K562 (cell line): ENCODE measurements at regions not wholly inside any gene's neighbourhood (a gene's known extent, or its start where the extent isn't known, plus 50 kb on each side); places are given as distances from the start of the nearest gene placed in this dataset.

Source experiments
- ATAC-seq: fragments of 200-7000 bp; cut with Tn5 transposase; 3 replicates; pipeline ENCODE4 v1.9.1; 2020; ENCODE audit warnings: moderate library complexity
- BruUV-seq: library from RNA; stranded (reverse); fragments of 400-500 nt; replicated peaks from 2 replicates; lab custom pipeline; 2021; lab: Mats Ljungman, UMichigan
- CTCF ChIA-PET: fragments of 300-600 bp; formaldehyde crosslinking; extraction: SDS; loops from one replicate; lab custom pipeline; 2021; ENCODE audit warnings: low intra/inter-chr PET ratio; lab: Yijun Ruan, JAX
- POLR2A ChIA-PET: fragments of 300-600, 350-650 bp; sonication (Branson Sonifier 250); formaldehyde crosslinking; extraction: SDS; loops from one replicate; lab custom pipeline; 2021; ENCODE audit warnings: antibody characterized with exemption, inconsistent platforms; lab: Yijun Ruan, JAX
- DNase-seq, 4 experiments: peaks; one replicate each; pipeline versions ENCODE4 v3.0.0 to v3.0.0-alpha.2; 2011 to 2018; ENCODE audit warnings: low spot score in 3 of 4, mixed read lengths in 3 of 4; ENCODE audit errors: extremely low read depth in 1 of 4
- FAIRE-seq: peaks from 2 replicates; lab custom pipeline; 2011; peaks lifted over from hg19 to GRCh38; lab: Jason Lieb, UNC
- H2AFZ ChIP-seq: 2 replicates; pipeline ENCODE4 v1.6.0; 2011; ENCODE audit warnings: low read depth, low read length, control low read depth, inconsistent platforms
- H3K27ac ChIP-seq: fragments of 200-600 bp; 3 replicates; pipeline ENCODE4 v1.8.0; 2011; ENCODE audit warnings: low read depth, mild to moderate bottlenecking, control low read depth, inconsistent platforms, low read length, moderate library complexity, mixed read lengths; ENCODE audit errors: extremely low read depth
- H3K27me3 ChIP-seq, 2 experiments: fragments of 300-600 bp in 1 of 2; 2 replicates in 1 of 2; 3 replicates in 1 of 2; pipeline versions ENCODE4 v1.6.0 to v1.8.0; 2011; ENCODE audit warnings: inconsistent platforms in 2 of 2, low read length in 2 of 2, mild to moderate bottlenecking in 1 of 2, mixed read lengths in 1 of 2, moderate library complexity in 1 of 2; ENCODE audit not compliant: control insufficient read depth in 2 of 2, insufficient read depth in 2 of 2
- H3K36me3 ChIP-seq: fragments of 300-600 bp; 3 replicates; pipeline ENCODE4 v1.8.0; 2011; ENCODE audit warnings: mild to moderate bottlenecking, low read length, inconsistent platforms; ENCODE audit not compliant: control insufficient read depth, insufficient read depth
- H3K4me1 ChIP-seq, 2 experiments: fragments of 200-600 bp in 1 of 2; replicated peaks in 1 of 2; 2 replicates in 1 of 2; 3 replicates in 1 of 2; pipeline versions ENCODE4 v1.5.1 to v1.8.0; 2011; ENCODE audit warnings: inconsistent platforms in 2 of 2, low read length in 2 of 2, mild to moderate bottlenecking in 1 of 2, mixed read lengths in 1 of 2, moderate library complexity in 1 of 2; ENCODE audit not compliant: control insufficient read depth in 2 of 2, insufficient read depth in 2 of 2
- H3K4me2 ChIP-seq: 2 replicates; pipeline ENCODE4 v1.6.1; 2011; ENCODE audit warnings: low read length, control low read depth, inconsistent platforms, mixed read lengths; ENCODE audit not compliant: insufficient read depth
- H3K4me3 ChIP-seq: fragments of 200-600 bp; sonication (generic), shearing (Covaris generic); 2 replicates; pipeline ENCODE4 v1.5.1; 2016; ENCODE audit warnings: control low read depth, inconsistent platforms
- H3K79me2 ChIP-seq: fragments of 200-600 bp; 3 replicates; pipeline ENCODE4 v1.8.0; 2011; ENCODE audit warnings: low read length, inconsistent platforms; ENCODE audit not compliant: control insufficient read depth, insufficient read depth
- H3K9ac ChIP-seq, 2 experiments: 2 replicates each; pipeline versions ENCODE4 v1.6.0 to v1.6.1; 2011; ENCODE audit warnings: low read depth in 2 of 2, low read length in 2 of 2, control low read depth in 1 of 2, inconsistent platforms in 1 of 2, mild to moderate bottlenecking in 1 of 2, mixed read lengths in 1 of 2; ENCODE audit not compliant: insufficient read depth in 1 of 2
- H3K9me1 ChIP-seq: one replicate; pipeline ENCODE4 v1.6.0; 2011; ENCODE audit warnings: inconsistent platforms, mild to moderate bottlenecking, low read length, moderate library complexity; ENCODE audit not compliant: control insufficient read depth, insufficient read depth
- H3K9me3 ChIP-seq: replicated peaks from 2 replicates; pipeline ENCODE4 v1.5.1; 2011; ENCODE audit warnings: low read depth, low read length, inconsistent platforms; ENCODE audit not compliant: control insufficient read depth, insufficient read depth
- H4K20me1 ChIP-seq: replicated peaks from 2 replicates; pipeline ENCODE4 v1.6.1; 2011; ENCODE audit warnings: low read length, inconsistent platforms, mixed read lengths; ENCODE audit not compliant: control insufficient read depth, insufficient read depth
- CBX3 ChIP-seq, 2 experiments: IDR thresholded peaks; 1 replicate in 1 of 2; 2 replicates in 1 of 2; pipeline ENCODE4 v1.6.1; 2012; ENCODE audit warnings: inconsistent platforms in 2 of 2, low read length in 2 of 2, borderline replicate concordance in 1 of 2, control low read depth in 1 of 2
- ZFX ChIP-seq: sonication (generic); formaldehyde crosslinking; IDR thresholded peaks from 2 replicates; pipeline ENCODE4 v1.8.0; 2022; ENCODE audit warnings: mild to moderate bottlenecking, missing genetic modification reagents, moderate library complexity
- WGBS: fragments of 100-300 bp; shearing (Covaris generic); methylation state at CpG from one replicate; pipeline ENCODE4 v1.1.6; 2016; ENCODE audit warnings: low coverage, mixed read lengths; ENCODE audit not compliant: insufficient coverage; ENCODE audit errors: missing lambda C conversion rate; 5-methylcytosine and 5-hydroxymethylcytosine counted together
- in situ Hi-C: fragments of 300-500 bp; cut with MboI; formaldehyde crosslinking; loops from 4 replicates; pipeline ENCODE4 v1.15.0; 2018; ENCODE audit warnings: inconsistent platforms, mixed read lengths
- intact Hi-C: fragments of 100-400 bp; cut with micrococcal nuclease; formaldehyde crosslinking; loops from 2 replicates; pipeline ENCODE4 v1.14.2; 2022
- TF ChIP-seq, protein P1 (sequence below): fragments of 450-650 bp; IDR thresholded peaks from 2 replicates; pipeline ENCODE4 v1.6.1; 2016; ENCODE audit warnings: mild to moderate bottlenecking, moderate library complexity
- TF ChIP-seq, protein P2 (sequence below), 2 experiments: IDR thresholded peaks; 2 replicates each; pipeline ENCODE4 v1.6.1; 2011; ENCODE audit warnings: borderline replicate concordance in 1 of 2, control low read depth in 1 of 2, low read depth in 1 of 2, low read length in 1 of 2, mild to moderate bottlenecking in 1 of 2, mixed read lengths in 1 of 2, moderate library complexity in 1 of 2; ENCODE audit not compliant: insufficient read depth in 1 of 2, insufficient read length in 1 of 2, poor library complexity in 1 of 2, severe bottlenecking in 1 of 2; ENCODE audit errors: extremely low read depth in 1 of 2

DNA sequence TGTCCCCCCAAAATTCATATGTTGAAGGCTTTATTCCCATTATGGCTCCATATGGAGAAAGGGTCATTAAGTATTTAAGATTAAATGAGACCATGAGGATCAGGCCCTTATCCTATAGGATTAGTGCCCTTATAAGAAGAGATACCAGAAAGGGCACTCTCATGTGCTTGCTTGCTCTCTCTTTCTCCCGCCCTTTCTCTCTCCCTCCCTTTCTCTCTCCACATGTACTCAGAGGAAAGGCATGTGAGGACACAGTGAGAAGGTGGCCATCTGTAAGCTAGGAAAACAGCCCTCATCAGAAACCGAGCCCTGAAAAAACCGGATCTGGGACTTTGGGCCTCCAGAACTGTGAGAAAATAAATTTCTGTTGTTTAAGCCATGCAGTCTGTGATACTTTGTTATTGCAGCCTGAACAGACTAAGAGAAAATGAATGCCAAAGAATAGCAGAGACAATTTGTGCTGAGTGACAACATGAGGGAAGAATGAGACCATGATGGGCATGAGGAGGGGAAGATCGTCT is 300.0 kb upstream of the SLC39A10 start:
- 90% methylated on average over 2 of the region's 4 CpGs for WGBS
- H3K9ac ChIP-seq = no peak overlapping the region
- ATAC-seq (no peak), FAIRE-seq (no peak), DNase-seq (no peak)
- H3K4me1 ChIP-seq = peaks cover 0 to 2% of the 10 kb centered on the region in 2 experiments; a peak in 3 of 5 replicates
- H3K9me3 ChIP-seq = no peaks in the 10 kb centered on the region
- POLR2A ChIA-PET = no interaction called here
- BruUV-seq = no TSS peak
- H3K4me2 ChIP-seq = no peak overlapping the region
- CTCF ChIA-PET = no interaction called here
- no peaks in the 10 kb centered on the region for H3K9me1 ChIP-seq
- H4K20me1 ChIP-seq = no peaks in the 10 kb centered on the region
- no peaks in the 10 kb centered on the region for H3K79me2 ChIP-seq
- in situ Hi-C loops = no loop called here
- no peaks in the 10 kb centered on the region for H3K27me3 ChIP-seq
- no peak overlapping the region for H2AFZ ChIP-seq
- no peak overlapping the region for H3K4me3 ChIP-seq
- TF ChIP-seq, protein P1, sequence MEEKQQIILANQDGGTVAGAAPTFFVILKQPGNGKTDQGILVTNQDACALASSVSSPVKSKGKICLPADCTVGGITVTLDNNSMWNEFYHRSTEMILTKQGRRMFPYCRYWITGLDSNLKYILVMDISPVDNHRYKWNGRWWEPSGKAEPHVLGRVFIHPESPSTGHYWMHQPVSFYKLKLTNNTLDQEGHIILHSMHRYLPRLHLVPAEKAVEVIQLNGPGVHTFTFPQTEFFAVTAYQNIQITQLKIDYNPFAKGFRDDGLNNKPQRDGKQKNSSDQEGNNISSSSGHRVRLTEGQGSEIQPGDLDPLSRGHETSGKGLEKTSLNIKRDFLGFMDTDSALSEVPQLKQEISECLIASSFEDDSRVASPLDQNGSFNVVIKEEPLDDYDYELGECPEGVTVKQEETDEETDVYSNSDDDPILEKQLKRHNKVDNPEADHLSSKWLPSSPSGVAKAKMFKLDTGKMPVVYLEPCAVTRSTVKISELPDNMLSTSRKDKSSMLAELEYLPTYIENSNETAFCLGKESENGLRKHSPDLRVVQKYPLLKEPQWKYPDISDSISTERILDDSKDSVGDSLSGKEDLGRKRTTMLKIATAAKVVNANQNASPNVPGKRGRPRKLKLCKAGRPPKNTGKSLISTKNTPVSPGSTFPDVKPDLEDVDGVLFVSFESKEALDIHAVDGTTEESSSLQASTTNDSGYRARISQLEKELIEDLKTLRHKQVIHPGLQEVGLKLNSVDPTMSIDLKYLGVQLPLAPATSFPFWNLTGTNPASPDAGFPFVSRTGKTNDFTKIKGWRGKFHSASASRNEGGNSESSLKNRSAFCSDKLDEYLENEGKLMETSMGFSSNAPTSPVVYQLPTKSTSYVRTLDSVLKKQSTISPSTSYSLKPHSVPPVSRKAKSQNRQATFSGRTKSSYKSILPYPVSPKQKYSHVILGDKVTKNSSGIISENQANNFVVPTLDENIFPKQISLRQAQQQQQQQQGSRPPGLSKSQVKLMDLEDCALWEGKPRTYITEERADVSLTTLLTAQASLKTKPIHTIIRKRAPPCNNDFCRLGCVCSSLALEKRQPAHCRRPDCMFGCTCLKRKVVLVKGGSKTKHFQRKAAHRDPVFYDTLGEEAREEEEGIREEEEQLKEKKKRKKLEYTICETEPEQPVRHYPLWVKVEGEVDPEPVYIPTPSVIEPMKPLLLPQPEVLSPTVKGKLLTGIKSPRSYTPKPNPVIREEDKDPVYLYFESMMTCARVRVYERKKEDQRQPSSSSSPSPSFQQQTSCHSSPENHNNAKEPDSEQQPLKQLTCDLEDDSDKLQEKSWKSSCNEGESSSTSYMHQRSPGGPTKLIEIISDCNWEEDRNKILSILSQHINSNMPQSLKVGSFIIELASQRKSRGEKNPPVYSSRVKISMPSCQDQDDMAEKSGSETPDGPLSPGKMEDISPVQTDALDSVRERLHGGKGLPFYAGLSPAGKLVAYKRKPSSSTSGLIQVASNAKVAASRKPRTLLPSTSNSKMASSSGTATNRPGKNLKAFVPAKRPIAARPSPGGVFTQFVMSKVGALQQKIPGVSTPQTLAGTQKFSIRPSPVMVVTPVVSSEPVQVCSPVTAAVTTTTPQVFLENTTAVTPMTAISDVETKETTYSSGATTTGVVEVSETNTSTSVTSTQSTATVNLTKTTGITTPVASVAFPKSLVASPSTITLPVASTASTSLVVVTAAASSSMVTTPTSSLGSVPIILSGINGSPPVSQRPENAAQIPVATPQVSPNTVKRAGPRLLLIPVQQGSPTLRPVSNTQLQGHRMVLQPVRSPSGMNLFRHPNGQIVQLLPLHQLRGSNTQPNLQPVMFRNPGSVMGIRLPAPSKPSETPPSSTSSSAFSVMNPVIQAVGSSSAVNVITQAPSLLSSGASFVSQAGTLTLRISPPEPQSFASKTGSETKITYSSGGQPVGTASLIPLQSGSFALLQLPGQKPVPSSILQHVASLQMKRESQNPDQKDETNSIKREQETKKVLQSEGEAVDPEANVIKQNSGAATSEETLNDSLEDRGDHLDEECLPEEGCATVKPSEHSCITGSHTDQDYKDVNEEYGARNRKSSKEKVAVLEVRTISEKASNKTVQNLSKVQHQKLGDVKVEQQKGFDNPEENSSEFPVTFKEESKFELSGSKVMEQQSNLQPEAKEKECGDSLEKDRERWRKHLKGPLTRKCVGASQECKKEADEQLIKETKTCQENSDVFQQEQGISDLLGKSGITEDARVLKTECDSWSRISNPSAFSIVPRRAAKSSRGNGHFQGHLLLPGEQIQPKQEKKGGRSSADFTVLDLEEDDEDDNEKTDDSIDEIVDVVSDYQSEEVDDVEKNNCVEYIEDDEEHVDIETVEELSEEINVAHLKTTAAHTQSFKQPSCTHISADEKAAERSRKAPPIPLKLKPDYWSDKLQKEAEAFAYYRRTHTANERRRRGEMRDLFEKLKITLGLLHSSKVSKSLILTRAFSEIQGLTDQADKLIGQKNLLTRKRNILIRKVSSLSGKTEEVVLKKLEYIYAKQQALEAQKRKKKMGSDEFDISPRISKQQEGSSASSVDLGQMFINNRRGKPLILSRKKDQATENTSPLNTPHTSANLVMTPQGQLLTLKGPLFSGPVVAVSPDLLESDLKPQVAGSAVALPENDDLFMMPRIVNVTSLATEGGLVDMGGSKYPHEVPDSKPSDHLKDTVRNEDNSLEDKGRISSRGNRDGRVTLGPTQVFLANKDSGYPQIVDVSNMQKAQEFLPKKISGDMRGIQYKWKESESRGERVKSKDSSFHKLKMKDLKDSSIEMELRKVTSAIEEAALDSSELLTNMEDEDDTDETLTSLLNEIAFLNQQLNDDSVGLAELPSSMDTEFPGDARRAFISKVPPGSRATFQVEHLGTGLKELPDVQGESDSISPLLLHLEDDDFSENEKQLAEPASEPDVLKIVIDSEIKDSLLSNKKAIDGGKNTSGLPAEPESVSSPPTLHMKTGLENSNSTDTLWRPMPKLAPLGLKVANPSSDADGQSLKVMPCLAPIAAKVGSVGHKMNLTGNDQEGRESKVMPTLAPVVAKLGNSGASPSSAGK = peak; percentile 44; the same call in 1 of the 2 replicates
- TF ChIP-seq, protein P2, sequence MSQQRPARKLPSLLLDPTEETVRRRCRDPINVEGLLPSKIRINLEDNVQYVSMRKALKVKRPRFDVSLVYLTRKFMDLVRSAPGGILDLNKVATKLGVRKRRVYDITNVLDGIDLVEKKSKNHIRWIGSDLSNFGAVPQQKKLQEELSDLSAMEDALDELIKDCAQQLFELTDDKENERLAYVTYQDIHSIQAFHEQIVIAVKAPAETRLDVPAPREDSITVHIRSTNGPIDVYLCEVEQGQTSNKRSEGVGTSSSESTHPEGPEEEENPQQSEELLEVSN (IDR thresholded peaks at IDR 0.05; ENCODE audit: borderline replicate concordance in 1 of 2, extremely low read depth in 1 of 2, insufficient read depth in 1 of 2, insufficient read length in 1 of 2, low read depth in 1 of 2, low read length in 1 of 2, poor library complexity in 1 of 2, severe bottlenecking in 1 of 2) = peak; percentile 58 to 89
- TF ChIP-seq CBX3 (IDR thresholded peaks at IDR 0.05; ENCODE audit: borderline replicate concordance in 1 of 2, low read length in 2 of 2) (peak in 1 of 2 experiments; percentile 44; a peak in 1 of 3 replicates), ZFX (CRISPR knock-in tag) (no peak)
- no peaks in the 10 kb centered on the region for H3K36me3 ChIP-seq
- intact Hi-C loops = no loop called here
- no peak overlapping the region for H3K27ac ChIP-seq
